ENCODE measurements at regions not wholly inside any gene's neighbourhood (a gene's known extent, or its start where the extent isn't known, plus 50 kb on each side); places are given as distances from the start of the nearest gene placed in this dataset.

DNA sequence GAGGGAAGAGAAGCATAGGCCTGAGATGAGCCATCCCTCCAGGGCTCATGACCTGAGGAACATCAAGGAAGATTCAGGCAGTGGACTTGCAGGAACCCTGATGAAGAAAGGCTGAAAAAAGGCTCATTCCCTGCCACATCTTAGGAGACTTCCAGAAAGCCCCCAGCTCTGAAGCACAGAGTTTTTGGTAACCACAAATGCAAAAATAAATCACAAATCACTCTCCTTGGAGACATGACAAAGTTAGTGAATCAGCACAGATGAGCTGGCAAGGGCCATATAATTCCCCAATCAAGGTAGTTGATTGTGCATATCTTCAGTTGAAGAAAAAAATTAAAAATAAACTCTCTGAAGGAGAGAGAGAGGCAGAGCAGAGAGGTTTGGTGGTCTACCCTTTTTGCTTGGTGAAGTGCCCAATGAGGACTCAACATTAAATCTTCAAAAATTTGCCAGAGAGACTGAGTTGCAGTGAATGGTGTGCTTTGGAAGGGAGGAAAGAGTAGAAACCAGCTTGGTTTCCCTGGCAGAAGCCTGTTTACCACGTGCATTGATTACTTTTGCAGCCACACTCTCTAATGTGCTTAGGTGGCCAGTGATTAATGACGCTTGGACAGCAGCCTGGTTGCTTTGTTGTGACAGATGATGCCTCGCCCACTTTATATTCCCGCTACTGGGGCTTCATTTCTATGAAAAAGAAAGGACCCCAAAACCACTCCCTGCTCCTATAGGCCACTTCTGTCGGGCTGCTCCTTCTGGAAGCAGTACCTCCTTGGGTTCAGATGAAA is 257.4 kb upstream of the SLC14A2 start:
- Histone ChIP-seq H3K36me3 (replicated peaks; ENCODE audit: control insufficient read depth, insufficient read depth, low read length) (no peaks in the 10 kb centered on the region), H3K4me3 (ENCODE audit: insufficient read depth, low read depth, low read length) (no peak overlapping the region), H3K27me3 (ENCODE audit: control insufficient read depth, insufficient read depth, low read length) (no peaks in the 10 kb centered on the region)
- DNase-seq, result no peak

- Histone ChIP-seq H3K27me3 (ENCODE audit: control insufficient read depth, insufficient read depth, low read length) (no peaks in the 10 kb centered on the region), H3K4me3 (ENCODE audit: insufficient read depth, low read depth, low read length) (no peak overlapping the region), H3K36me3 (replicated peaks; ENCODE audit: control insufficient read depth, insufficient read depth, low read length) (no peaks in the 10 kb centered on the region)
- no peak for DNase-seq
Measured at GRCh38 chr18:45359275-45360009, 255.8 kb upstream of the SLC14A2 start.

GRCh38 chr18:45361125-45361851 is 254.0 kb upstream of the SLC14A2 start:
- Histone ChIP-seq H3K27me3 (ENCODE audit: control insufficient read depth, insufficient read depth, low read length) (no peaks in the 10 kb centered on the region), H3K4me3 (ENCODE audit: insufficient read depth, low read depth, low read length) (no peak overlapping the region), H3K36me3 (replicated peaks; ENCODE audit: control insufficient read depth, insufficient read depth, low read length) (no peaks in the 10 kb centered on the region)
- DNase-seq, result no peak

GRCh38 chr18:45363196-45363595 is 252.1 kb upstream of the SLC14A2 start:
- no peak for DNase-seq
- H3K36me3 ChIP-seq (replicated peaks; ENCODE audit: control insufficient read depth, insufficient read depth, low read length), result no peaks in the 10 kb centered on the region
- no peaks in the 10 kb centered on the region for H3K27me3 ChIP-seq (ENCODE audit: control insufficient read depth, insufficient read depth, low read length)
- H3K4me3 ChIP-seq (ENCODE audit: insufficient read depth, low read depth, low read length), result no peak overlapping the region

- Histone ChIP-seq H3K27me3 (ENCODE audit: control insufficient read depth, insufficient read depth, low read length) (no peaks in the 10 kb centered on the region), H3K4me3 (ENCODE audit: insufficient read depth, low read depth, low read length) (no peak overlapping the region), H3K36me3 (replicated peaks; ENCODE audit: control insufficient read depth, insufficient read depth, low read length) (no peaks in the 10 kb centered on the region)
- DNase-seq, result no peak
Measured at GRCh38 chr18:45365835-45366234, 249.4 kb upstream of the SLC14A2 start.

- H3K27me3 ChIP-seq (ENCODE audit: control insufficient read depth, insufficient read depth, low read length), result no peaks in the 10 kb centered on the region
- DNase-seq, result no peak
- H3K36me3 ChIP-seq (replicated peaks; ENCODE audit: control insufficient read depth, insufficient read depth, low read length), result no peaks in the 10 kb centered on the region
- H3K4me3 ChIP-seq (ENCODE audit: insufficient read depth, low read depth, low read length), result no peak overlapping the region
Measured at GRCh38 chr18:45370255-45371010, 244.8 kb upstream of the SLC14A2 start.

DNA sequence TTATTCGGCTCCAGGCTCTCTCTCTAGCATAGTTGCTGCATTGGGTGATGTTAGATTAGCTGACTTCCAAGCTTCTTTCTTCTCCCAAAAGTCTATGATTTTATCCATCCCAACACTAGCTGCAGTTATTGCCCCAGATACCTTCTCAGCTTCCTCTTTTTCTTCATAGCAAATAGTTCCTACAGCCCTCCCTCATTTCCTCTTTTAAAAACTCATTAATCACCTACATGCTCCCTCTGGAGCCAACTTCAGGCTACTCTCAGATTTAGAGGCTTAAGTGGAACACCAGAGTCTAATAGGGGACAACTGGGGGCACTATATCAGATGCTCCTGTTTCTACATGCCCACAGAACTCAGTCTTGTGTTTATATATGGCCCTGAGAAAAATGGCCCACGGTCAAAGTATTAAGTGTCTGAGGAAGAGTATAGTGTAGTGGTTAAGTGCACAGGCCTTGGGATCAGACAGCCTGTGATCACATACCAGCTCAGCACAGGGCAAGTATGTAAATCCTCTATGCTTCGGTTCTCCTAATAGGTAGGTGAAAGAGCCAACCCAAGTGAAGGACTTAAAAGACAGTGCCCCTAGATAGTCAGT is 241.9 kb upstream of the SLC14A2 start:
- H3K36me3 ChIP-seq (replicated peaks; ENCODE audit: control insufficient read depth, insufficient read depth, low read length), result no peaks in the 10 kb centered on the region

GRCh38 chr18:45374236-45374635 is 241.0 kb upstream of the SLC14A2 start:
- Histone ChIP-seq H3K27me3 (ENCODE audit: control insufficient read depth, insufficient read depth, low read length) (no peaks in the 10 kb centered on the region), H3K36me3 (replicated peaks; ENCODE audit: control insufficient read depth, insufficient read depth, low read length) (no peaks in the 10 kb centered on the region), H3K4me3 (ENCODE audit: insufficient read depth, low read depth, low read length) (no peak overlapping the region)
- no peak for DNase-seq

More for the DNA sequence above, 241.9 kb upstream of the SLC14A2 start:
- DNase-seq, result no peak
- no peaks in the 10 kb centered on the region for H3K27me3 ChIP-seq (ENCODE audit: control insufficient read depth, insufficient read depth, low read length)
- H3K4me3 ChIP-seq (ENCODE audit: insufficient read depth, low read depth, low read length), result no peak overlapping the region

DNA sequence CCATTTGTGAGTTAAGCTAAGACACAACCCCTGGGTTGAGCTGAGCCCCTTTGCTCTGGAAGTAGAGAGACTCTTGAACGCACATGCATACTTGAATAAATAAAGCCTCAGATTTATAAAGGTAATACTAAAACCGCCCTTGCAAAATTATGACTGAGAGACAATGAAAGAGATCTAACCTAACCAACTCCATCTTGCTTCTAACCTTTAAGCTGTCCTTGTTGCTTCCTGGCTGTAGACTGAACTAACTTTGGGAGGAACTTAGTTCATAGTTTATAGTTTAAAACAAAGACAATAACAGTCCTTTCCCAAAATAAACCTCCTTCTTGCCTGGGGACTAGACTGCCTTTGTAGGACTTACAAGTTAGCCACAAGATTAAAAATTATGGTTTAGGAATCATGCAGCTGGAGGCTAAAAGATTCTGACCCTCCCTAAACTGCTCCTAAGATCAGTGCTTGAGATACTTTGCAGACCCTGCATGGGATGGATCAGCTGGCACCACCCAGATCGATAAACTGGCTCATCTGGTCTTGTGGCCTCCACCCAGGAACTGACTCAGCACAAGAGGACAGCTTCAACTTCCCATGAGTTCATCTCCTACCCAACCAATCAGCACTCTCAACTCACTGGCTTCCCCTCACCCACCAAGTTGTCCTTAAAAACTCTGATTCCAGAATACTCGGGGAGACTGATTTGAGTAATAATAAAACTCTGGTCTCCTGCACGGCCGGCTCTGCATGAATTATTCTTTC is 240.2 kb upstream of the SLC14A2 start:
- Histone ChIP-seq H3K36me3 (replicated peaks; ENCODE audit: control insufficient read depth, insufficient read depth, low read length) (no peaks in the 10 kb centered on the region), H3K4me3 (ENCODE audit: insufficient read depth, low read depth, low read length) (no peak overlapping the region), H3K27me3 (ENCODE audit: control insufficient read depth, insufficient read depth, low read length) (no peaks in the 10 kb centered on the region)
- DNase-seq, result no peak

DNA sequence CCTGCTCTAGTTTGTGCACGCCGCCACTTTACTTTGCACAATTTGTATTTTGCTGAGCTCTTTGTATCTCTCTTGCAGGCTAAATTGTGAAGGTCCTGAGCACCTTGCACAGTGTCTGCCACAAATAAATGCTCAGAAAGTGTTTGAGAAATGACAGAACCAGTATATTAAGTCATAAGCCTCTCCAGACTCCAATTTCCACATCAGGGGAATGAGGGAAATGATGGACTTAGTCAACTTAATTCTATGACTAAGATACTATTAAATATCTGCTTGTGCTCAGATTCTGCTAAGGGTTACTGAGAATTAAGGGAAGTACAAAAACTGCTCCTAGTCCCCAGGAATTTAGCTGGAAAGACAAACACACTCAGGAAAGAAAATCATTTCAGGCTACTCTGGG is 239.1 kb upstream of the SLC14A2 start:
- DNase-seq, result no peak
- no peak overlapping the region for H3K4me3 ChIP-seq (ENCODE audit: insufficient read depth, low read depth, low read length)

GRCh38 chr18:45378308-45378707 is 237.0 kb upstream of the SLC14A2 start:
- Histone ChIP-seq H3K27me3 (ENCODE audit: control insufficient read depth, insufficient read depth, low read length) (no peaks in the 10 kb centered on the region), H3K4me3 (ENCODE audit: insufficient read depth, low read depth, low read length) (no peak overlapping the region), H3K36me3 (replicated peaks; ENCODE audit: control insufficient read depth, insufficient read depth, low read length) (no peaks in the 10 kb centered on the region)
- no peak for DNase-seq

More for the DNA sequence above, 239.1 kb upstream of the SLC14A2 start:
- Histone ChIP-seq H3K36me3 (replicated peaks; ENCODE audit: control insufficient read depth, insufficient read depth, low read length) (no peaks in the 10 kb centered on the region), H3K27me3 (ENCODE audit: control insufficient read depth, insufficient read depth, low read length) (no peaks in the 10 kb centered on the region)

- no peak overlapping the region for H3K4me3 ChIP-seq (ENCODE audit: insufficient read depth, low read depth, low read length)
- H3K36me3 ChIP-seq (replicated peaks; ENCODE audit: control insufficient read depth, insufficient read depth, low read length), result no peaks in the 10 kb centered on the region
- no peaks in the 10 kb centered on the region for H3K27me3 ChIP-seq (ENCODE audit: control insufficient read depth, insufficient read depth, low read length)
- no peak for DNase-seq
Measured at GRCh38 chr18:45378933-45379332, 236.3 kb upstream of the SLC14A2 start.

- no peaks in the 10 kb centered on the region for H3K36me3 ChIP-seq (replicated peaks; ENCODE audit: control insufficient read depth, insufficient read depth, low read length)
- no peak overlapping the region for H3K4me3 ChIP-seq (ENCODE audit: insufficient read depth, low read depth, low read length)
- H3K27me3 ChIP-seq (ENCODE audit: control insufficient read depth, insufficient read depth, low read length), result no peaks in the 10 kb centered on the region
- no peak for DNase-seq
Measured at GRCh38 chr18:45379903-45380302, 235.4 kb upstream of the SLC14A2 start.

All from H7 (cell line).